ENCODE measurements at regions not wholly inside any gene's neighbourhood (a gene's known extent, or its start where the extent isn't known, plus 50 kb on each side); places are given as distances from the start of the nearest gene placed in this dataset.

DNA sequence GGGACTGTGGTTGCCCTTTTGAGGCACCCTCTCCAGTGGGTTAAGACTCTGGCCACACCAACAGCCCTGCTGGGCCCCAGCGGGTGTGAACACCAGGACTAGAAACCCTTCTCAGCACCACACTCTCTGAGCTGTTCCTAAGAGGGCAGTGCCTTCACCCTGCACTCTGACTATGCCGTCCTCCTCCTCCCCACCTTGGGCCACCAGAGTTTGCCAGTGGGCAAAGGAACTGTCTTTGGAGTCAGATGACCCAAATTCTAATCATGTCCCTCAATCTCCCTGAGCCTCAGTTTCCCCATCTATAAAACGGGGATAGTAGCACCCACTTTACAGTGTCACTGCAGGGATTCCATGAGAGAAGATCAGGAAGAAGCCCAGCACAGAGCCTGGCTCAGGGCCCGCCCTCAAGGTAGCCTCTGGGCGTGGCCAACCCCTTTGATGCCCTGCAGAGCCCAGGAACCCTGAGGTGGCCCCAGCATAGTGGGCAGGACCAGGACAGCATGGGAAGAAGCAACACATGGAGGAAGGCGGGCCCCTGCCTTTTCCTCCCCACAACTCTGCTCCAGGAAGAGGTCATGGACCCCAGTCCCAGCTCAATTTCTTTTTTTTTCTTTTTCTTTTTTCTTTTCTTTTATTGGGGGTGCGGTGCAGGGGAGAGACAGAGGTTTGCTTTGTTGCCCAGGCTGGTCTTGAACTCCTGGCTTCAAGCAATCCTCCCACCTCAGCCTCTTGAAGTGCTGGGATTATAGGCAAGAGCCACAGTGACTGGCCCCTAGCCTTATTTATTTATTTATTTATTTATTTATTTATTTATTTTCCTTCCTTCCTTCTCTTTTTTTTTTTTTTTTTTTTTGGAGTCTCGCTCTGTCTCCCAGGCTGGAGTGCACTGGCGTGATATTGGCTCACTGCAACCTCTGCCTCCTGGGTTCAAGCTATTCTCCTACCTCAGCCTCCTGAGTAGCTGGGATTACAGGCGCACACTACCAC, 115.7 kb upstream of the LINGO1 start:
- Histone ChIP-seq H4K20me1 (ENCODE audit: control insufficient read depth, insufficient read depth, low read length, poor library complexity, severe bottlenecking) (no peaks in the 10 kb centered on the region), H3K9ac (ENCODE audit: low read length) (no peak overlapping the region), H3K4me2 (replicated peaks; ENCODE audit: low read depth, low read length, poor library complexity, severe bottlenecking) (no peak overlapping the region), H3K9me3 (ENCODE audit: control extremely low read depth in 1 of 3, control insufficient read depth in 2 of 3, insufficient read depth in 1 of 3, low read length in 2 of 3) (peaks cover 0 to 6% (median 0%) of the 10 kb centered on the region in 3 donors), H3K4me1 (ENCODE audit: control insufficient read depth in 2 of 2, insufficient read depth in 2 of 2, low read length in 2 of 2) (no peaks in the 10 kb centered on the region), H3K27me3 (replicated peaks in 1 of 4; ENCODE audit: control extremely low read depth in 1 of 4, control insufficient read depth in 3 of 4, insufficient read depth in 4 of 4, low read length in 3 of 4) (no peaks in the 10 kb centered on the region), H3K36me3 (replicated peaks in 1 of 2; ENCODE audit: control extremely low read depth in 1 of 2, control insufficient read depth in 1 of 2, extremely low read depth in 1 of 2, insufficient read depth in 2 of 2, low read length in 1 of 2) (no peaks in the 10 kb centered on the region), H2AFZ (ENCODE audit: insufficient read depth, low read depth, low read length, poor library complexity, severe bottlenecking) (no peak overlapping the region), H3K4me3 (ENCODE audit: control extremely low read depth in 1 of 5, extremely low read depth in 1 of 5, insufficient read depth in 1 of 5, low read depth in 2 of 5, low read length in 4 of 5) (no peak overlapping the region), H3K79me2 (ENCODE audit: control insufficient read depth, insufficient read depth, low read length) (no peaks in the 10 kb centered on the region), H3K27ac (ENCODE audit: low read length in 2 of 2) (no peak overlapping the region)
- Mint-ChIP-seq H3K4me3 (no peak overlapping the region), H3K27ac (no peak overlapping the region), H3K9me3 (ENCODE audit: insufficient read depth) (no peaks in the 10 kb centered on the region), H3K4me1 (peaks cover 2% of the 10 kb centered on the region), H3K27me3 (peaks cover 12% of the 10 kb centered on the region)
- 58% methylated on average over 5 of the region's 10 CpGs for WGBS (ENCODE audit: insufficient coverage)
- POLR2A ChIA-PET, result no interaction called here
- CTCF ChIA-PET, result no interaction called here
- TF ChIP-seq, protein P1, sequence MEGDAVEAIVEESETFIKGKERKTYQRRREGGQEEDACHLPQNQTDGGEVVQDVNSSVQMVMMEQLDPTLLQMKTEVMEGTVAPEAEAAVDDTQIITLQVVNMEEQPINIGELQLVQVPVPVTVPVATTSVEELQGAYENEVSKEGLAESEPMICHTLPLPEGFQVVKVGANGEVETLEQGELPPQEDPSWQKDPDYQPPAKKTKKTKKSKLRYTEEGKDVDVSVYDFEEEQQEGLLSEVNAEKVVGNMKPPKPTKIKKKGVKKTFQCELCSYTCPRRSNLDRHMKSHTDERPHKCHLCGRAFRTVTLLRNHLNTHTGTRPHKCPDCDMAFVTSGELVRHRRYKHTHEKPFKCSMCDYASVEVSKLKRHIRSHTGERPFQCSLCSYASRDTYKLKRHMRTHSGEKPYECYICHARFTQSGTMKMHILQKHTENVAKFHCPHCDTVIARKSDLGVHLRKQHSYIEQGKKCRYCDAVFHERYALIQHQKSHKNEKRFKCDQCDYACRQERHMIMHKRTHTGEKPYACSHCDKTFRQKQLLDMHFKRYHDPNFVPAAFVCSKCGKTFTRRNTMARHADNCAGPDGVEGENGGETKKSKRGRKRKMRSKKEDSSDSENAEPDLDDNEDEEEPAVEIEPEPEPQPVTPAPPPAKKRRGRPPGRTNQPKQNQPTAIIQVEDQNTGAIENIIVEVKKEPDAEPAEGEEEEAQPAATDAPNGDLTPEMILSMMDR (IDR thresholded peaks at IDR 0.05), result no peak
- no peak for TF ChIP-seq EZH2 (IDR thresholded peaks at IDR 0.05; ENCODE audit: borderline replicate concordance, insufficient read depth, low read depth, low read length, poor library complexity, severe bottlenecking)
- DNase-seq, result no peak
- intact Hi-C loops (cut with micrococcal nuclease), result no loop called here
- ATAC-seq (ENCODE audit: low read depth), result no peak

Data from B cell (primary cell).